8988T (cell line): ENCODE measurements at regions not wholly inside any gene's neighbourhood (a gene's known extent, or its start where the extent isn't known, plus 50 kb on each side); places are given as distances from the start of the nearest gene placed in this dataset.
"Not testable (repeated sequence)": the region's sequence is repeated elsewhere in the genome, so short reads cannot be mapped to it uniquely, and the experiment has no call there.

ENCODE experiments used
- DNase-seq: peaks from one replicate; pipeline ENCODE4 v3.0.0; 2011

DNA sequence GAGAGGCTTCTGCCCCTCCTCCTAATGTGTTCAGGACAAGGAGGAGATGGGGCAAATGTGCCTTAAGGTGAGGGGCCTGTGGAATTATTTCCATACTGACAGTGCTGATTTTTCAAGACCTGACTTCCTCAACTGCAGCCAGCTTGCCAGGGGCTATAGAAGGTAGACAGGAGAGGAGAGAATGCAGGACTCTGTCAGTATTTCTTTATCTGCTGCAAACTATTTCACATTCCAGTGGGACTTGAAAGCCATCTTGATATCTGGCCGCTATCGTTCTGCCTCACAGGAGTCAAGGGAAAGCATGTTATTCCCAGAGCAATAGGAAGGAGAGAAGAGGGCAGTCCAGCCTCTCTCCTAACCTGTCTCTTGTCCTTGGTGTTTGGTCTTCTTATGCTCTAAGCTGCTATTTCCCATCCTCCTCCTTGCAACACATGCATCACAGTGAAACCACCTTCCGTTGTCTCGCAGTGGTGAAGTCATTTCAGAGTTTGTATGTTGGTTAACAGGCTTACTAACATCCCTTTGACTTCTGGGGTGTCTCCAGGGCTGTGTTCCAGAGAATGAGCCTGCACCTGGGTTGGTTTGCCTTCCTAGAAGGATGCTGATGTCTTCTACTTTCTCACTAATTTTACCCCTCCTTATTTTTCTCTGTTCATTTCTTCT is 95.1 kb upstream of the MRPS22 start:
- DNase-seq: no peak

DNA sequence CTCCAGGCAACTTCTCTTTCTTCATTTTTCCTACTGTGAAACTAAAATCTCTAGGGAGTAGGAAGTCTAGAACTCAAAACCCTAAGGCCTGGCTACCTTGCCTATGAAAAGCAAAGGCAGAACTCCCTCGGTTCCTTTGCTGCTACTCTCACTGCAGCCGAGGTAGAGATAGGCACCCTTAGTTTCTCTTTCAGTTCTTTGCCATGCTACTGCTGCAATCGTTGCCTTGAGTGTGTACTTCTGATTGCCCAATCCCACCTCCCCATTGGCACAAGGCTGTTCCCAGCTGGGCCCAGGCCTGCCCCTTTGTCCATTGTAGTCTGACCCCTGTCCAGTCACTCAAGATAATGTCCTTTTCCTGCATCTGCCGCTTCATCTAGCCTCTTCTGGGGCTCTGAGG is 92.3 kb upstream of the MRPS22 start:
- DNase-seq: no peak

GRCh38 chr3:139252719-139253118 is 91.1 kb upstream of the MRPS22 start:
- no peak for DNase-seq

- DNase-seq: no peak
Observed at GRCh38 chr3:139258276-139258675, 85.5 kb upstream of the MRPS22 start.

DNA sequence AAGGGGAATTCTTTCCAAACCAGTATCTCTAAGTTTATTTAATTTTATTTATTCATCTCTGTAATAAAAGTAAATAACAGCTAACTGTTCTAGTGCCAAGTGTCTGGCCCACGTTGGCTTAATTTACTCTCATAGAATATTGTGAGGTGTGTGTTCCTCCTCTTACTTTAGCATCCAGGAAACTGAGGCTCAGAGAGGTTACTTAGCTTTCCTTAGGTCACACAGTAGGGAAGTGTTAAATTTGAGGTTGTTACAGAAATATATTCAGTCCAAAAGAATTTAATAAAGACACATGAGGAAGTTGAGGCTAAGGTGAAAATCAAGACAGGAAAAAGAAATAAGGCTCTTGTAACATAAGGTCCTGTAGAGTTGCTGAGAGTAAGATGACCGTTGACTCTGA is 84.4 kb upstream of the MRPS22 start:
- DNase-seq: no peak

DNA sequence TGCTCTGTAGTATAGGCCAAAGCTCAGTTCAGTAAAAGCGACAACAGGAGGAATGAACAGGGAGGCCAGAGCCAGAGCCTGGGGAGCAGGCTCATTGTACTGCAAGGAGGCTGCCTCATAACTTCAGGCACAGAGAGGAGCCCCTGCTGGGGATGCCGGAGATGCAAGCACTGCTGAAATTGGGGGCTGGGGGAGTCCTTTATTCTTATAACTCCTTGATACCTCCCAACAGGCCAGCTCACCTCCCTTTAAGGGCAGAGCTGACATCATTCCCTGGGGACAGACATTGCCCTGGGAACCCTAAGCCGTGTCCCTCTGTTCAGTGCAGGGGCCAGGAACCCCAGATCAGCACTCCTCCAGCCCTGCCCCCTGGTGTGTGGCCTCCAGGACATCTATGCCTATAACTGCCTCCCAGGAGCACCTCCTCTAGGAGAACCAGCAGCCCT is 83.8 kb upstream of the MRPS22 start:
- no peak for DNase-seq

GRCh38 chr3:139260793-139261736 is 82.8 kb upstream of the MRPS22 start:
- no peak for DNase-seq

DNA sequence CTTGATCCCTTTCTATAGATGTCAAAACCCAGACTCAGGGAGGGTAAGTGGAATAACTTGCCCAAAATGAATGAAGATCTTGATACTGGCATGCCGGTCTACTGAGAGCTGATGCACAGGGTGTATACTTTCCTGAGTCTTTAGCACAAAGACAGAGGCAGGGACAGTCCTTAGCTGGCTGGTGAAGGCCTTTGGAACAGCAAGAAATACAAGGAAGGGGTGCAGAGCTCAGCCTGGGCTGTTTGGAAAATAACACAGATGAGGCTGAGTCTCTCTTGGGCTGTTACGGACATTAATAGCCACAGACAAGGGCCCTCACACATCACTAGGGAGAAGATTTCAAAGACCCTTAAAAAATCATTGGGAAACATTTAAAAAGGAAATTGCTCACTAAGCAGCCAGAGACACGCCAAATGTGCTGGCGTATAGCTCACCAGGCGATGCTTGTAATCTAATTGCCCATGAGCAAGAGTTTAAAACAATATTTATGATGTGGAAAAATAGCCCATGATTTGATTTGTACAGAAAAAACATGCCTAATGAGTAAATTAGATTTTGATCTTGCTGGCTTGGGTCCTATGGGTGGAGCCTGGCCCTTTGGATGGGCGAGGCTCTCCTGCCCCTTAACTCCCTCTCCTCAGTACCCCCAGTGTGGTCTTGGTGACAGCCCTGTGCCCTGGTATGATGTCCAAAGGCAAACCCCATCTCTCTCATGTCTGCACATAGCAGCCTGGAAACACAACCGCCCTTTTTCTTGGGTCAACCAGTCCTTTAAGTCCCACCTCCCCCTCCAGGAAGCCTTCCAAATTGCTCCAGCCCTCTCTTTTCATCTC is 81.8 kb upstream of the MRPS22 start:
- no peak for DNase-seq

GRCh38 chr3:139263798-139264197 is 80.0 kb upstream of the MRPS22 start:
- no peak for DNase-seq

DNA sequence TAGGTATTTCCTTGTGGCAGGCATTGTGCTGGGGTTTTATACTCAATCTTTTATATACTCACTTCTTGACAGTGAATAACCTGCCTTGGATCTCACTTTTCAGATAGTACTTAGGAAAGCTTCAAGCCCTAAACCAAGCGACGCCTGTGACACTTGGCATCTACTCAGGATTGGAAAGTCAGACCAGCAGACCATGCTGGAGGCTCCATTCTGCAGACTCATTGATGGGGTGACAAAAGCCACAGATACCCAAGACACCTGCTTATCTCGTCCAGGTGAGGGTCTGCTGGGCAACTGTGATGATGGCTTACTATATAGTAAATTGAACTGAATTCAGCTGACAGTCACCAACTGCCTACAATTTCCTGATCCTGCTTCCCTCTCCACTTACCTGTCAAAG is 79.4 kb upstream of the MRPS22 start:
- no peak for DNase-seq

GRCh38 chr3:139265131-139266016 is 78.4 kb upstream of the MRPS22 start:
- DNase-seq: no peak

DNA sequence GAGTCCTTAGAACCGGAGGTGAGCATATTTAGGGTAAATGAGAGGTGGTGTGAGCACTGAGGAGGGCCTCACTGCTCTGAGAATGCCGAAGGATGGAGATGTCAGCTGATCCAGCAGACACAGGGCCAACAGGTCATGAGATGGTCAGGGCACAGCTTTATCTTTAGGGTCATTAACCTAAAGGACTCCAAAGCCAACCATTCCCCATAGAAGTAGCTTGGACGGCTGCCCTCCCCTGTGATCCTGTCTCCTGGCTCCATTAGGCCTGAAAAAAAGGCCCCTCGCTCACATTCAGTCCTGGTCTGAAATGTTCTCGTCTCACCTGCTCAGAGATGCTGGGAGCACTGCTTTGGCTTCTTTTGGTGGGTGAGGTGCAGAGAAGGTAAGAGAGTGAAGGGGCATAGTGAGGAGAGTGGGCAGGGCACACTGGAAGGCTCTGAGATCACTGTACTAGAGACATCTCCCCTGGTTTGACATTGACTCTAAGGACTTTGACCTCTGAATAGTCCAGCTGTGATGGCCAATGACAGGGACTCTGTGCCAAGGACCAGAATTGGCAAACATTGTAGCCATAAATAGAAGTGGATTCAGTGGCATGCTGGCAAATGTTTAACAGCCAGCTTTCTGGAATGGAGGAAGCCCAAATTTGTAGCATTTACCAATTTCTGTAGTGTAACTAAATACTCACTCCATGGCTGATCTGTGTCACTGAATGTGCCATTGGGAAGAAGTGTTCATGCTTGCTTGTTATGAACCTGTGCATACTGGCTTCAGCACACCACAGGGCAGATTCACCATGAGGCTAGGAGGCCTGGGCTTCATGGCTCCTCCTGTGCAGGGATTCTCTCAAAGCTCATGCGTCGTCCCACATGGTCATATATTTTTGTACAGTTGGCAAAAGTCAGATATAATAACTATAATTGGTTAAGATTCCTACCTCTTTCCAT is 76.2 kb upstream of the MRPS22 start:
- DNase-seq: no peak

GRCh38 chr3:139269984-139270383 is 73.8 kb upstream of the MRPS22 start:
- DNase-seq: no peak

GRCh38 chr3:139270652-139271051 is 73.2 kb upstream of the MRPS22 start:
- not testable (repeated sequence) for DNase-seq

DNA sequence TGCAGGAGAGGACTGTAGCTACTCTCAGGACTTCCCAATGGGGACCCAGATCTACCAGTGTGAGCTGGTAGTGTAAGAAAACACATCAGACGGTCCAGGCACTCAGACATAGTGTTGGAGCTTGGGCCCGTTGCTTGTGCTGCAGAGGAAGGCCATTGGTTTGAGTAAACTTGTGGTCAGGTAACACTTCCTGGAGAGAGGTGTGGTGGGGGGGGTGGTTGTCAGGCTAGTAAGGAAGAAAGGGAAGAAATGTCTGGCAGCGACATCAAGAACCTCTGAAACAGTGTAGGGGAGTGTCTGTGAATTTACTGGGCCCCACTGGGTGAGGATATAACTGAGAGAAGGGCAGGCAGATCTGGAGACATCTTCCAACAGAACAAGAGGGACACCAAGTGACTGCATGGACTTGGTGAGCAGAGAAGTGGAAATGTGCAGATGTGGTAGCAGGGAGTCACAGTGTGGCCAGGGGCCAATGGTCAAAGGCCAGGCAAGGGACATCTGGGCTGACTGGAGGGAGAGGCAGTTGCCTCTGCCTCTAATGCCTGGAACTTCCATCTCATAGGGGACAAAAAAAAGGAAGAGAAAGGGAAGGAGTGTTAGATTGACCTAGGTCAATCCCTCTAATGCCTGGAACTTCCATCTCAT is 63.7 kb upstream of the MRPS22 start:
- DNase-seq: no peak

- DNase-seq: no peak
Observed at GRCh38 chr3:139281096-139281495, 62.7 kb upstream of the MRPS22 start.

DNA sequence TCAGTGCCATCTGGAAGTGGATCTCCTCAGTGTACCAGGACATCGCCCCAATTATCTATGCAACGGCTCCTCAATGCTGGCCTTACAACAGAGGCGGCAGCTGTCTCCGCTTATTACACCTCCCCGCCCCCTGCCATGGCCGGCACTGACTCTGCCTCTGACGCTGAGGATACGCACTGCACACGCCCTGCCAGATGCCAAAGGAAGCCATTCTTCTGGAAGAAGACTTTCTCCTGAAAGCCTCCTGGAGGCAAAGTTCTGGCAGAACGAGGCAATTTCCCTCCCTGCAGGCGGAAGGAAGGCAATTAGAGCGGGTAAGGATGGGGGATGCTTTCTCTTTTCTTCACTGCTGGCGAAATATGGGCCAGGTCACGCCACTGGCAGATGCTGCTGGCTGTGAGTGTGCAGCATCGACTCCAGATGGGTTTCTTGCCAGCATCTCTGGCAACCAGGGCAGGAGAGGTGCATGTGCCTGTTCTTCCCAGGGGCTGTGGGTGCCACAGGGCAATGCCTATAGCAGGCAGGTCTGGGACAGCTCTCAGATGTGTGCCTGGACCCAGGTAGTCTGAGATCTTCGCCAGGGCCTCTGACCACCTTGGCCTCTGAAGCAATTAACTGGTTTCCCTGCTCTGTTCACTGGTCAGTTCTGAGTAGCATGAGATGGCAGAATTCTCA is 62.2 kb upstream of the MRPS22 start:
- DNase-seq: no peak

DNA sequence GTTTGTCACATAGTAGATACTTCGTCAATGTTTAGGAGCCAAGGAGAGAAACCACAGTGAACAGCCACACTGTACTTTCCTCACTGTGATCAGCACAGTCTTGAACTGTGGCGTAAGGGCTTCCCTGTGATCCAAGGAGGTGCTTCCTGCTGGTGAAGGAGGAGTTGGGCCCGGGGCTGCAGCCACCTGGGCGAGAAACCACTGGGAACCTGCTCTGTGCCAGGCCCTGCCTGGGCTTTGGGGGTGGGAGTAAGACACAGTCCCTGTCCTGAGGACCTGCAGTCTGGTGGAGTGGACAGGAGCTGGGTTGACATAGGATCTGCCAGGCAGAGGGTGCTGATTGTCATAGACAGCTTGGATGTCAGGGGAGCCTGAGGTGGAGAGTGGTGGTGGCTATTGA is 60.5 kb upstream of the MRPS22 start:
- DNase-seq: no peak

- DNase-seq: no peak
Observed at GRCh38 chr3:139284221-139284620, 59.6 kb upstream of the MRPS22 start.

GRCh38 chr3:139285691-139286090 is 58.1 kb upstream of the MRPS22 start:
- DNase-seq: no peak
